ENCODE measurements at regions not wholly inside any gene's neighbourhood (a gene's known extent, or its start where the extent isn't known, plus 50 kb on each side); places are given as distances from the start of the nearest gene placed in this dataset.
"Not testable (repeated sequence)": the region's sequence is repeated elsewhere in the genome, so short reads cannot be mapped to it uniquely, and the experiment has no call there.

DNA sequence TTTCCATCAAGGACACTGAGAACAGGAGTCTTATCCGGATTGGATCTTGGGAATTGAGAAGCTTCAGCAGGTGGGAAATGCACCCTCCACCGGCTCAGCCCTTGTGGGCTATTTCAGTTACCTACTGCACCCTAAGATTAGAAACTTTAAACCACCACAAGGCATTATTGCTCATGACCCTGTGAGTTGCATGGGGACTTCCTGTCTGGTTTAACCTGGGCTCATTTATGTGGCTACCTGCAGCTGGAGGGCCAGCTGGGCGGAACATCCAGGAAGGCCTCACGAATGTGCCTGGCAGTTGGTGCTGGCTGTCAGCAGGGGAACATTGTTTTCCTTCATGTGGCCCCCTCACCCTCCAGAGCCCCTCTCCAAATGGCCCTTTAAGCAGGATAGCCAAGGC is 164.1 kb downstream of the DEFB131A start:
- DNase-seq: no peak

DNA sequence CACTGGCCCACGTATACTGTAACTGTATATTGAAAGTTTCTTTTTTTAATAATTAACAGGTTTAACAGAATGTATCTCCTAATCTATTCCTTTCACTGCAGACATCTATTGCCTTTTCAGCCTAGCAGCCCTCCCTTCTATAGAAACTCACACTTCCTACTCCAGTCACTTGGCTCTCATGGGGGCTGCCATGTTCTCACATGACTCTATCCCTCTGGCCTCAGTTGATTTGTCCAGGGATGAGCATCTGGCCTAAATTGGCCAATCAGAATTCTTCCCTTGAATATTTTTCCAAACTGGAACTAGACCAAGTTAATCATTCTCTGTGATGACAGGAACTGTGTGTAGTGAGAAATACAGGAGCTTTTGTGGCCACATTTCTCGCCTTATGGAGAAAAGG is 166.1 kb downstream of the DEFB131A start:
- DNase-seq: not testable (repeated sequence)

DNA sequence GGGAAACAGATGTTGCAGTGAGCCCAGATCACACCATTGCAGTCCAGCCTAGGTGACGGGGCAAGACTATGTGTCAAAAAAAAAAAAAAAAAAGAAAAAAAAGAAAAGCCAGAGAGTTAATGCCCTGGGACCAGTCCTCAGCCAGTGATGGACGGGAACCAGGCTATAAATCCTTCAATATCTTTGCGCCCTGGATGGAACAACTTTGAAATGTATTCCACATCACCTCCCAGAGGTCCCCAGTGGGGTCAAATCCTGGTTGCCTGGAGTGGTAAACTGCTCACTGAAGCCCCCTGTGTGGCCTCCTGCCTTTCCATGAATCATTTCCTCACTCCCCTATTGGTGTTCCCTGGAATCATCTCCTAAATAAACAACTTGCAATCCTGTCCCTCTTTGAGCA is 166.9 kb downstream of the DEFB131A start:
- DNase-seq: no peak

DNA sequence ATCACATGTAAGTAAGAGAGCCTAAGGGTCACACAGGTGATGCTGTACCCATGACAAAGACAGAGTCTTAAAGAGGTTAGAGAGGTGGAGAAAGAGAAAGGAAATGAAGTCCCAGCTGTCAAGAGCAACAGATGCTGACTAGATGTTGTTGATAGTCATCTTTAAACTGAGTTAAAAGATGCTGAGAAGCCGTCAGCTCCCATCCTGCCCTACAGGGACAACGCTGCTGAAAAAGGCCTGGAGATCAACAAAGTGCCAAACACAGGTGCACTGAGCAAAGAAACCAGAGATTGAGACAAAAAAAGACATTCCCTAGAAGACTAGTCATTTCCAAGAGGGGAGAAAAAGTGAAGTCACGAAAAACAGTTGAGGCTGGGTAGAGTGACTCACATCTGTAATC is 145.0 kb upstream of the DRD5 start:
- DNase-seq: not testable (repeated sequence)

DNA sequence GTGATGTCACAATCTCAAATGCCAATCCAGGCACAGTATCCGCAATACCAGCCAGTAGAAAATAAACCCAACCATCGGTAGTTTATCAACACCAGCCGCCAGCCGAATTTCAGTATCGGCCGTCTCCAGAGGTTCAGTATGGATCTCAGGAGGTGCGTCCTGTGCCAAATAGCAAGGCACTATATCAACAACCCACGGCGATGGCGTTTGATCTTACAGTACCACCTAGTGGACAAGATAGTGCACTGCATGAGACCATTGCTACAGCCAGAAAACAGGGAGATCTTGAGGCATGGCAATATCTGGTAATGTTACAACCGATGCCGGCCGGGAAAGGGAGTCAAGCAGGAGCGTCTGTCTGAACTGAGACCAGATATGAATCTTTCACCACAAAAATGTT is 121.8 kb upstream of the DRD5 start:
- not testable (repeated sequence) for DNase-seq

DNA sequence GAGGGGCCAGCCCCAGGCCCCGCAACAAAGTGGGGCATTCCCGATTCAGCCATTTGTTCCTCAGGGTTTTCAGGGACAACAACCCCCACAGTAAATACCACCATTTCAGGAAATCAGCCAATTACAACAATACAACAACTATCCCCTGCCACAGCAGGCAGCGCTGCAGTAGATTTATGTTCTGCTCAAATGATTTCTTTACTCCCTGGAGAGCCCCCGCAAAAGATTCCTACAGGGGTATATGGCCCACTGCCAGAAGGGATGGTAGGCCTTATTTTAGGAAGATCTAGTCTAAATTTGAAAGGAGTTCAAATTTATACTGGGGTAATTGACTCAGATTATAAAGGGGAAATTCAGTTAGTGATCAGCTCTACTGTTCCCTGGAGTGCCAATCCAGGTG is 120.5 kb upstream of the DRD5 start:
- not testable (repeated sequence) for DNase-seq

DNA sequence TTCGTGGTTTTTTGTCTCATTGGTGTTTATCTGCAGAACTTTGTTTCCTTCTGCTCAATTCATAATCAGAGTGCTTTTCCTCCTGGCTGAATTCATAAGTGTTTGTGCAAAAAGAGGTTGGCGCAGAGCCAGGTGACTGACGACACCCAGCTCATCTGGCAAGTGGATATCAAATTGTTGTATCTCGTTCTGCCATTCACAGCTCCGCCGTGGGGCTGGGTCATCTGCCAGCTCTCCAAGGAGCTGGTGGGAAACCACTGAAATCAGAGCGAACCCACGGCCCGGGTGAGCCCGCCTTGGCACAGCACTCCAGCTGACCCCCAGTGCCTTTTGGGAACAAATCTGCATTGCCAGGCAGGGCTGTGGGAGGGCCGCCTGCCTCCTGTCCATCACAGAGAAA is 110.7 kb upstream of the DRD5 start:
- peak; percentile 52 for DNase-seq

DNA sequence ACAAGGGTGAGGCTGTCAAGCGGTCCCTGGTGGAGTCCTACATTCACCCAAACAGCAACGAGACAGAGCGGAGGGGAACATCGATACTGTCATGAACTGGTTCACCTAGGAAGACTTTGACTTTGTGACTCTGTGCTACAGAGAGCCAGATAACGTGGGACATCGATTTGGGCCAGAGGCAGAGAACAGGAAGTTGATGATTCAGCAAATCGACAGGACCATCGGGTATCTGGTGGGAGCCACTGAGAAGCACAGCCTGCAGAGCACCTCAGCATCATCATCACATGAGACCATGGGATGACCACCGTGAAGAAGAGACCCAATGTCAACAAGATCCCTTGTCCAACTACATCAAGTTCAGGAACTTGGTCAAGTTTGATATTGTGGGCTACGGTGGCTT is 104.1 kb upstream of the DRD5 start:
- not testable (repeated sequence) for DNase-seq

DNA sequence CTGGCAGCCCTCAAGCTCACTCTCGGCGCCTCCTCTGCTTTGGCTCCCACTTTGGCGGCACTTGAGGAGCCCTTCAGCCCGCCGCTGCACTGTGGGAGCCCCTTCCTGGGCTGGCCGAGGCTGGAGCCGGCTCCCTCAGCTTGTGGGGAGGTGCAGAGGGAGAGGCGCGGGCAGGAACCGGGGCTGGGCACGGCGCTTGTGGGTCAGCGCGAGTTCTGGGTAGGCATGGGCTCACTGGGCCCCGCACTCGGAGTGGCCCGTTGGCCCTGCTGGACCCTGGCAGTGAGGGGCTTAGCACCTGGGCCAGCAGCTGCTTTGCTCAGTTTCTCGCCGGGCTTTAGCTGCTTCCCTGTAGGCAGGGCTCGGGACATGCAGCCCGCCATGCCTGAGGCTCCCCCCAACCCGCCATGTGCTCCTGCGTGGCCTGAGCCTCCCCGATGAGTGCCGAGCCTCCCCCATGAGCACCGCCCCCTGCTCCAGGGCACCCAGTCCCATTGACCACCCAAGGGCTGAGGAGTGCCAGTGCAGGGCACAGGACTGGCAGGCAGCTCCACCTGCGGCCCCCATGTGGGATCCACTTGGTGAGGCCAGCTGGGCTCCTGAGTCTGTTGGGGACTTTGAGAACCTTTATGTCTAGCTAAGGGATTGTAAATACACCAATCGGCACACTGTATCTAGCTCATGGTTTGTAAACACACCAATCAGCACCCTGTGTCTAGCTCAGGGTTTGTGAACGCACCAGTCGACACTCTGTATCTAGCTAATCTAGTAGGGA is 101.5 kb upstream of the DRD5 start:
- no peak for DNase-seq

DNA sequence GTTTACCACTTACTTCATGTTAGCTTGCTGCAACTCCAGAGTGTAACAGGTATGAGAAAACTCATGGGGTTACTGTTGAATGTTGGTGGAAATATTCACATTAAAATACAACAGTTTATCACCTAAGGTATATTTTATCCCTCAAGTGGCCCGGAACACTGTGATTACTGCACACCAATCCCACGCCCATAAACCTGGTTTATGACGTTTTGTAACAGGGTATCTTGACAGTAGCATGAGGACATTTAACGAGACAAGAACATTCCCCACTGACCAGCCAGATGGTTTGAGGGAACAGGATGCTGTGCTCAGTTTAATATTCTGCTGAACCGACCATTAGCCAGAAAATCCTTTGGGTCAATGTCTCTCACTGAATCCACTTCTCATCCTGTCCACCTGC is 98.3 kb upstream of the DRD5 start:
- DNase-seq: not testable (repeated sequence)

DNA sequence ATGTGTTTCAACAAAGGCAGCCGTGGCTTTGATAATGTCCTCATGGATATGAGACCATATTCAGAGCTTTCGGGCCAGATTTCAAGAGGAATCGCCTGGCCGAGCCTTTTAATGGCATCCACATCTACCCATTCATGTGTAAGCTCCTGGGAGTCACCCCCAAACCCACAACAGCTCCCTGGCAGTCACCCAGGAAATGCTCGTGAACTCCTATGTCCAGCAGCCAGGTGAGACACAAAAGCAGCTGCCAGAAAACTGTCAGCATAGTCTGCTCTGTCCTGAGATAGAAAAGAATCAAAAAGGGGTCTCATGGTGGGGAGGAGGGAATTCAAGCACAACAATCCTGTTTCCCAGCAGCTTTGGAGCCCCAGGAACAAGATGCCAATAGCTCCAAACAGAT is 96.4 kb upstream of the DRD5 start:
- not testable (repeated sequence) for DNase-seq

DNA sequence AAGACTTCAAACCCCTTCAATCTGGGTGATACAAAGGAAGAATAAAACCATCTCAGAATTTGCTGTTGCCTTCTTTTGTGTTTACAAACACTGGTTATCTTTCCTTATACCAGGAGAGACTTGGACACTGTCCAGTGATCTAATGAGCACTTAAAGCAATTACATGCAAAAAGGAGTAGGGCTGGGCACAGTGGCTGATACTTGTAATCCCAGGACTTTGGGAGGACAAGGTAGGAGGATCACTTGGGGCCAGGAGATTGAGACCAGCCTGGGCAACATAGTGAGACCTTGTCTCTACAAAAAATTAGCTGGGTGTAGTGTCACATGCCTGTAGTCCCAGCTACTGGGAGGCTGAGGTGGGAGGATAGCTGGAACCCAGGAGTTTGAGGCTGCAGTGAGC is 95.7 kb upstream of the DRD5 start:
- DNase-seq: no peak

DNA sequence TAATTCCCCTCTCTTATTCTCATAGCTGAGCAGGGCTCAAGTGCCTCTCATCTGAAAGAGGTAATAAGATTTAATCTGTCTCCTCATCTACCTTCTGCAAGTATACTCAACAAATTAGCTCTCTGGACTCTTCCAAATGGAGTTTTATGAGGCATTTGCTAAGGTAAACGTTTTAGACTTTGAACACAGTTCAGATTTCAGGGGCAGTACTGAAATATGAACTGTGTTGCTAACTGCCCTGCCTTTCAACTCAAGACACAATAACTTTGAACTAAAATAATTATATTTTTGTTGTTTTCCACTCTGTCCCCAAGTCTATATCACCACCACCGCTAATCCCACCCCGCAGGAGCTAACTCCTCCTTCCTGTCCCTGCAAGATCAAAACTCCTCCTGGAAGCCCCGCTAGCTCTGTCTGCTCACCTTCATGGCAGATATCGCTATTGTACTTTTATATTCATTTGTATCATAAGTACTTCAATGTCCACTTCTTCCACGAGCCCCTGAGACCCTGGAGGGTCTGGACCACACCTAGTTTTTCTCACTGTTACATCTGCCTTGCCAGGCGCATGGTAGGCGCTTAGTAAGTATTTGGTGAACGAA is 90.7 kb upstream of the DRD5 start:
- not testable (repeated sequence) for DNase-seq

DNA sequence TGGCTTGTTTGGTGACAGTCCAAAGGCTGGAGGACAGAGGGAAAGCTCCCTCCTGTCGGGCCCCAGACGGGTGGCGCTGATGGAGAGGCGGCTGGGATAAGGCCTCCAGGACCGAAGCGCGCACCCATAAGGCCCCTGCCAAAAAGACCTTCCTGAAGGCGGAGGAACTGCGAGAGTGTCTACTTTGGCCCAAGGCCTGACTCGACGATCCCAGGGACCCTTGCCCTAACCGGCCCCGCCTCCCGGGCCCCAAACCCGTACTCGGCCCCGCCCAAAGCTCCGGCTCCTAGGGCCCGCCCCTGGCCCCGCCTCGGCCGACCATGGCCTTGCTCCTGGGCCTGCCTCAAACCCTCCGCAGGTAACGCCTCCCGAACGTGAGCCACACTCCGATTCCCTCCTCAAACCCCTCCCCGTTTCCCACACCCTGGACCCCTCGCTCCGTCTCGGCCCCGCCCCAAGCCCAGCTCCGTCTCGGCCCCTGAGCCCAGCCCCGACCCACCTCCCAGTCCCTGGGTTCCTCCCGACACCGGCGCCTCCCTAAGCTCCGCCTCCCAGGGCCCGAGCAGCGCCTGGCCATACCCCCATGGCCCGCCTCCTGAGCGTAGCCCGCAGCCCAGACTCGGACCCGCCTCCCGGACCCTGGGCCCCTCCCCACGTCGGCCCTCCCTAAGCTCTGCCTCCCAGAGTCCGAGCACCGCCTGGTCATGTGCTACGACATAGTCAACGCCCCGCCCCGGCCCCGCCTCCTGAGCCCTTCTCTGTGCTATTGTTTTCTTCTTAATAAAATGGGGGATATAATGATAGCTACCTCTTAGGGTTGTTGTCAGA is 90.0 kb upstream of the DRD5 start:
- peak; percentile 87 for DNase-seq

DNA sequence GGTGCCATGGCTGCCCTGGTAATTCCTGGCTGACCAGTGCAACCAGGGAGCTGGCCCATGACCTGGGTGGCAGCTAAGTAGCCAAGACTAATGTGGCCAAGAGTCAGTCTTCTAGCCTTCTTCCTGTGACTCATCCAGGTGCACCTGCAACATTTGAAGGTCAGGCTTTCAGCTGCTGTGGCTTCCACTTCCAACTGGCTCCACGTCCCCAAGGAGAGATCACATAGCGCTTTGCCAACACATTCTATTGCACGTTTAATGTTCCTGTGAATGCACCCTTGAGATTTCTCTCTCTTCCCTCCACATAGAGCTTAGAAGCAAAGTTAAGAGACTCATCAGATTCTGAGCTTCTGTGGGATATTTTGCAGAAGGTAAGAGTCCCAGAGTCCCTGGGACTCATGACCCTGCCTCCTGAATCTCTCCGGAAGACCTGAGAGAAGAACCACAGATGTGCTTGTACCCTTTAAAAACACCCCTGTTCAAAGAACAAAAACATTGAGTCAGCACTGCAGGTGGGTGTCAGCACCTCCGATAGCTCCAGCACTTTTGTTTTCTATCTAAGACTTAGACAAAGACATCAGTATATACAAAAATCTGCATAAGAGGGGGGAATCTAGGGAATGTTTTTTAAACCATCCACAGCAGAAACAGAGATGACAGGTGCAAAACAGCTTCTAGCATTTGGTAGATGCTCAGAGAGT is 88.5 kb upstream of the DRD5 start:
- DNase-seq: not testable (repeated sequence)

DNA sequence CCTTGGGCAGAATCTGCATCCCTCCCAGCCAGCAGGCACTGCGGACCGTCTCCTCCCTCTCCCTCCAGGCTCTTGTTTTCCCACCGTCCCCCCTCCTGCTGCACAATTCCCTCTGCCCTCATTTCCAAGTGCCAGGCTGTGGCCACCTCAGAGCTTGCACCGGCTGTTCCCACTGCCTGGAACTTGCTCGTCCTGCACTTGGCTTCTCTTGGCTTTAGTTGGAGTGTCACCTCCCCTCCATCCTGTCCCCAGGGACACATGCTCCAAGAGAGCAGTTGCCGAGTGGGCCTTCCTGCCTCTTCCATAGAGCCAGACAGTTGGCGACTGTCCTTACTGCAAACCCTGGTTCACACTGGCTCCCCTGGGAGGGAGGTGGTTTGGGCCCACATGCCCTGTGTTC is 87.0 kb upstream of the DRD5 start:
- not testable (repeated sequence) for DNase-seq

DNA sequence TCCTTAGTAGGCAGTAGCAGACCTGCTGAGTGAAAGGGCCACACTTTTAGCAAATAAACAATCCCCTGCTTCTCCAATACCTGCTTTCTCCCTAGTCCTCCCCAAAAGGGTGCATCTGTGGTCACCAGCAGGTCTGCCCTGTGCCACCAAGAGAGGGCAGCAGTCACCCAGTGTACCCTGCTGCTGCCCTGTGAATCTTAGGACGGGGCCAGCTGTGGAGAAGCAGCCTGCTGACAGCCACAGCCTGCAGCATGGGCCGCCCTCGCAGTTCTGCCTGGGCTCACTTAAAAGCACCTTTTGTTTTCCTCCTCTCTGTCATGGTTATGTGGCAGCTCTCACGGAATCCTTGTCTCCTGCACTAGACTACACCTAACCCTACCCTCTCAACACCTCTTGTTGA is 85.4 kb upstream of the DRD5 start:
- not testable (repeated sequence) for DNase-seq

DNA sequence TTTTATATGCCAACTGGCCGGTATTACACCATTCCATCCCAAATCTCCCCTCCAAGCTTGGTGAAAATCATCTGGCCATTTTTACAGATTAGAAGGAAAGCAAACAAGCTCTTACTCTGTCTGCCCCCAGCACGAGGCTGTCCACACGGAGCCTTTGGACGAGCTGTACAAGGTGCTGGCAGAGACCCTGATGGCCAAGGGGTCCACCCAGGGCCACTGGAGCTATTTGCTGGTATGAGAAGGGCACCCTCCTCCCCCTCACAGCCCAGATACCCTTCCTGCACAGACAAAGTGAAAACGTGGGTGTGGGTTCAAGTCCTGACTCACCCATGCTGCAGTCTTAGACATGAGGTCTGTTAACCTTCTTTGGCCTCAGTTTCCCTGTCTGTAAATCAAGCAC is 84.9 kb upstream of the DRD5 start:
- DNase-seq: not testable (repeated sequence)

DNA sequence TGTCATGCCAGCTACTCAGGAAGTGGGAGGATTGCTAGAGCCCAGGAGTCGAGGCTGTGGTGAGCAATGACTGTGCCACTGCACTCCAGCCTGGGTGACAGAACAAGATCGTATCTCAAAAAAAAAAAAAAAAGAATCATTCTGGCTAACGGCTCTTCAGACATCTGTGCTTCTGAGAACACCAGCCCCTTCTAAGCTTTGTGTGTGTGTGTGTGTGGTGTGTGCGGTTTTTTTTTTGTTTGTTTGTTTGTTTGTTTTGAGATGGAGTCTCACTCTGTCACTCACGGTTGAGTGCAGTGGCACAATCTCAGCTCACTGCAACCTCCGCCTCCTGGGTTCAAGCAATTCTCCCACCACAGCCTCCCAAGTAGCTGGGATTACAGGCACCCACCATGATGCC is 79.4 kb upstream of the DRD5 start:
- not testable (repeated sequence) for DNase-seq

DNA sequence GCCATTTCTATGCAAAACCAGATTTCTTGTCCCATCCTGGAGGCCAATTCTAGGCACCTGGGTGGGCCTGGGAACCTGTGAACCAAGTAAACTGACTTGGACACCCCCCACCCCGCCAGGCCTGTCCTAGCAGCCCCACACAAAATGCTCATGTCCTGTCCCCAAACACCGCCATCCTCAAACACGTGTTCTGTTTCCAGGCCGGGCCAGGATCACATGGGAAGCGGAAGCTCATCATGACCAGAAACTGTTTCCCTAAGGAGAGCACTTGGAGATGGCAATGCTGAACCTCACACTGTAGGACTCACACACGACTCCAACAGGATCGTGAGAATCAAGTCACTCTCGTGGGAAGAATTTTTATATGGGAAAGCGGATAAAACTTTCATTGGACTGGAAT is 78.7 kb upstream of the DRD5 start:
- not testable (repeated sequence) for DNase-seq

DNA sequence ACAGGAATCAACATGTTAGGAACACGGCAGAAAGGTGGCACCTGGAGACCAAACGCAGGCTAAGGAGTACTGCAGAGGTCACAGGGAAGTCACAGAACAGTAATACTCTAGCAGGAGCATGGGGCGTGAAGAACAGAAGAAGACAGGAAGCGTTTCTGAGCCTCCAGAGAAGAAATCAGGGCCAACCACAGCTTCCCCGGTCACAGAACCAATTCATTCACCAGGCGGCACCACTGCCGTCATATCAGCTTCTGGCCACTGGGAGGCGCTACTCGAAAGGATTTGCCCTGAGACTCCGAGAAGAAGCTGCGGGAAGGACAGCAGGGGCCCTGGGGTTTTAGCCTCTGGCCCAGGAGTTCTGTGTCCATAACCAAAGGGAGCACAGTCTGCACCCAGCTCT is 78.0 kb upstream of the DRD5 start:
- DNase-seq: no peak

DNA sequence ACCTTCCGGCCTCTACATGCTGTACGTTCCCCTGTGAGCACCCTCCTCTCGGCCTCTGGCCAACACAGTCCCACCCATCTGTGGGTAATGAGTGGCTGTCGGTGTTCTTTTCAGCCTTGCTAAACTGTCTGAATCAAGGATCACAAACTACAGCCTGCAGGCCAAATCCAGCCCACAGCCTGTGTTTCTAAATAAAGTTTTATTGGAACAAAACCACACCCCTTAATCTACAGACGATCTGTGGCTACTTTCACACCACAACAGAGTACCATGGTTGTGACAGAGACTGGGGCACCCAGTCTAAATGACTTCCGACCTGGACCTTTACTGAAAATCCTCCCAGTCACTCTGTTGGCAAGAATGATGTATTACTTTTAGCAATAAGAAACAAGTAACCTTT is 77.3 kb upstream of the DRD5 start:
- DNase-seq: not testable (repeated sequence)
